ENCODE measurements at regions not wholly inside any gene's neighbourhood (a gene's known extent, or its start where the extent isn't known, plus 50 kb on each side); places are given as distances from the start of the nearest gene placed in this dataset.

- no peak for TF ChIP-seq POLR2AphosphoS5 (IDR thresholded peaks at IDR 0.05; ENCODE audit: low read depth, low read length)
- TF ChIP-seq CTCF (IDR thresholded peaks at IDR 0.05), result no peak
- TF ChIP-seq REST (IDR thresholded peaks at IDR 0.05; ENCODE audit: insufficient read depth in 1 of 2, low read depth in 2 of 2, low read length in 1 of 2), result no peak
These were observed 485.1 kb downstream of the TRIML1 start for GRCh38 chr4:188624370-188624769.
